GM12878 (cell line): ENCODE measurements at regions not wholly inside any gene's neighbourhood (a gene's known extent, or its start where the extent isn't known, plus 50 kb on each side); places are given as distances from the start of the nearest gene placed in this dataset.

Experiments
- ATAC-seq: fragments of 200-7000 bp; cut with Tn5 transposase; 3 replicates; pipeline ENCODE4 v1.9.1; 2020; ENCODE audit warnings: mild to moderate bottlenecking, moderate library complexity
- BruUV-seq: library from RNA; stranded (reverse); fragments of 400-500 nt; replicated peaks from 2 replicates; lab custom pipeline; 2021; lab: Mats Ljungman, UMichigan
- CTCF ChIA-PET: fragments of 300-600 bp; sonication (Branson Sonifier 250); formaldehyde crosslinking; extraction: SDS; loops from one replicate; lab custom pipeline; 2021; ENCODE audit warnings: inconsistent platforms; lab: Yijun Ruan, JAX
- POLR2A ChIA-PET: fragments of 350-600 bp; formaldehyde crosslinking; extraction: SDS; loops from one replicate; lab custom pipeline; 2021; ENCODE audit warnings: inconsistent platforms; lab: Charles Lee
- RAD21 ChIA-PET: fragments of 300-600 bp; sonication (Branson Sonifier 250); formaldehyde crosslinking; loops from one replicate; lab custom pipeline; 2023; ENCODE audit warnings: antibody characterized with exemption; ENCODE audit not compliant: unreplicated experiment; lab: Charles Lee
- SMC1A ChIA-PET: fragments of 300-600 bp; sonication (Branson Sonifier 250); formaldehyde crosslinking; loops from one replicate; lab custom pipeline; 2023; ENCODE audit not compliant: unreplicated experiment, uncharacterized antibody; lab: Charles Lee
- DNase-seq: peaks from one replicate; pipeline ENCODE4 v3.0.0-alpha.2; 2011; ENCODE audit warnings: low read depth, low spot score
- FAIRE-seq: peaks from 3 replicates; lab custom pipeline; 2011; peaks lifted over from hg19 to GRCh38; lab: Jason Lieb, UNC
- H2AFZ ChIP-seq: 2 replicates; pipeline ENCODE4 v1.6.0; 2011; ENCODE audit warnings: low read depth, low read length, control low read depth; ENCODE audit not compliant: control insufficient read depth
- H3K27ac ChIP-seq: 2 replicates; pipeline ENCODE4 v1.5.1; 2011; ENCODE audit warnings: control low read depth; ENCODE audit not compliant: control insufficient read depth, insufficient read depth
- H3K27me3 ChIP-seq, 2 experiments: replicated peaks in 1 of 2; 2 replicates each; pipeline versions ENCODE4 v1.6.0 to v1.6.1; 2011; ENCODE audit warnings: low read length in 1 of 2; ENCODE audit not compliant: control insufficient read depth in 2 of 2, insufficient read depth in 2 of 2
- H3K36me3 ChIP-seq, 2 experiments: 2 replicates each; pipeline ENCODE4 v1.5.1; 2011; ENCODE audit warnings: low read length in 1 of 2; ENCODE audit not compliant: control insufficient read depth in 2 of 2, insufficient read depth in 2 of 2
- H3K4me1 ChIP-seq: 2 replicates; pipeline ENCODE4 v1.6.1; 2011; ENCODE audit warnings: mild to moderate bottlenecking, low read length, moderate library complexity, mixed read lengths; ENCODE audit not compliant: control insufficient read depth, insufficient read depth
- H3K4me2 ChIP-seq: 2 replicates; pipeline ENCODE4 v1.6.0; 2011; ENCODE audit warnings: control low read depth; ENCODE audit not compliant: control insufficient read depth, insufficient read depth
- H3K4me3 ChIP-seq: fragments of 200-600 bp; sonication (generic); 2 replicates; pipeline ENCODE4 v1.5.1; 2016
- H3K79me2 ChIP-seq: 2 replicates; pipeline ENCODE4 v1.6.0; 2011; ENCODE audit warnings: low read length; ENCODE audit not compliant: control insufficient read depth, insufficient read depth
- H3K9ac ChIP-seq: 2 replicates; pipeline ENCODE4 v1.8.0; 2011; ENCODE audit warnings: low read length, control low read depth, mixed read lengths; ENCODE audit not compliant: control insufficient read depth, insufficient read depth
- H3K9me3 ChIP-seq: replicated peaks from 3 replicates; pipeline ENCODE4 v1.5.1; 2011; ENCODE audit warnings: mild to moderate bottlenecking, low read length; ENCODE audit not compliant: control insufficient read depth, insufficient read depth
- H4K20me1 ChIP-seq: 2 replicates; pipeline ENCODE4 v1.6.0; 2011; ENCODE audit not compliant: control insufficient read depth, insufficient read depth
- ATF7 ChIP-seq: fragments of 450-650 bp; IDR thresholded peaks from 2 replicates; pipeline ENCODE4 v1.6.1; 2016; ENCODE audit warnings: low read depth, mild to moderate bottlenecking
- BACH1 ChIP-seq: fragments of 450-650 bp; IDR thresholded peaks from 2 replicates; pipeline ENCODE4 v1.6.1; 2017; ENCODE audit warnings: mild to moderate bottlenecking, borderline replicate concordance
- CBFB ChIP-seq: IDR thresholded peaks from 2 replicates; pipeline ENCODE4 v1.6.1; 2016; ENCODE audit warnings: antibody characterized with exemption, low read depth
- CREB1 ChIP-seq: IDR thresholded peaks from 2 replicates; pipeline ENCODE4 v1.6.1; 2012; ENCODE audit warnings: low read depth, mild to moderate bottlenecking, inconsistent platforms
- E2F8 ChIP-seq: fragments of 450-650 bp; IDR thresholded peaks from 2 replicates; pipeline ENCODE4 v1.6.1; 2018; ENCODE audit warnings: mild to moderate bottlenecking, low read depth, moderate library complexity; ENCODE audit not compliant: partially characterized antibody
- MEF2B ChIP-seq: fragments of 450-650 bp; IDR thresholded peaks from 2 replicates; pipeline ENCODE4 v1.6.1; 2018; ENCODE audit warnings: mild to moderate bottlenecking, moderate library complexity; ENCODE audit not compliant: partially characterized antibody, poor library complexity, severe bottlenecking
- NFYB ChIP-seq: IDR thresholded peaks from 2 replicates; pipeline ENCODE4 v1.6.1; 2011; ENCODE audit warnings: low read depth, mild to moderate bottlenecking, low read length, improper control_type of control experiment, moderate library complexity; ENCODE audit not compliant: insufficient read depth
- NR2F1 ChIP-seq: fragments of 450-650 bp; conservative IDR thresholded peaks from 2 replicates; pipeline ENCODE4 v1.6.1; 2017; ENCODE audit warnings: mild to moderate bottlenecking
- RUNX3 ChIP-seq: IDR thresholded peaks from 2 replicates; pipeline ENCODE4 v1.6.1; 2012; ENCODE audit warnings: low read length, inconsistent platforms
- SIN3A ChIP-seq: IDR thresholded peaks from 2 replicates; pipeline ENCODE4 v1.6.1; 2012; ENCODE audit warnings: low read depth, low read length, improper control_type of control experiment
- SRF ChIP-seq, 2 experiments: IDR thresholded peaks; 2 replicates each; pipeline ENCODE4 v1.6.1; 2011; ENCODE audit warnings: low read depth in 2 of 2, low read length in 2 of 2, mild to moderate bottlenecking in 1 of 2, moderate library complexity in 1 of 2
- STAT3 ChIP-seq: IDR thresholded peaks from 2 replicates; pipeline ENCODE4 v1.6.1; 2011; ENCODE audit warnings: low read depth, low read length, improper control_type of control experiment
- SUZ12 ChIP-seq: fragments of 200-600 bp; sonication (generic); IDR thresholded peaks from one replicate; pipeline ENCODE4 v1.6.1; 2018; ENCODE audit warnings: antibody characterized with exemption, mild to moderate bottlenecking; ENCODE audit not compliant: unreplicated experiment
- YBX1 ChIP-seq: fragments of 450-650 bp; IDR thresholded peaks from 2 replicates; pipeline ENCODE4 v1.6.1; 2016; ENCODE audit warnings: antibody characterized with exemption
- ZNF384 ChIP-seq: IDR thresholded peaks from 2 replicates; pipeline ENCODE4 v1.6.1; 2012; ENCODE audit warnings: low read depth, mild to moderate bottlenecking, low read length, improper control_type of control experiment, borderline replicate concordance
- WGBS: methylation state at CpG from one replicate; pipeline ENCODE4 v1.1.6; 2016; ENCODE audit warnings: low lambda C conversion rate; ENCODE audit not compliant: insufficient replicate concordance, insufficient coverage; ENCODE audit errors: missing lambda C conversion rate; 5-methylcytosine and 5-hydroxymethylcytosine counted together
- in situ Hi-C: fragments of 300-500 bp; cut with MboI; formaldehyde crosslinking; loops from 9 replicates; pipeline ENCODE4 v1.14.3; 2018; ENCODE audit warnings: mixed read lengths
- intact Hi-C: fragments of 100-400 bp; cut with micrococcal nuclease; formaldehyde crosslinking; loops from one replicate; pipeline ENCODE4 v1.14.2; 2022; ENCODE audit not compliant: unreplicated experiment
- TF ChIP-seq, protein P1 (sequence below): IDR thresholded peaks from 2 replicates; pipeline ENCODE4 v1.6.1; 2012; ENCODE audit warnings: low read depth, low read length, improper control_type of control experiment

DNA sequence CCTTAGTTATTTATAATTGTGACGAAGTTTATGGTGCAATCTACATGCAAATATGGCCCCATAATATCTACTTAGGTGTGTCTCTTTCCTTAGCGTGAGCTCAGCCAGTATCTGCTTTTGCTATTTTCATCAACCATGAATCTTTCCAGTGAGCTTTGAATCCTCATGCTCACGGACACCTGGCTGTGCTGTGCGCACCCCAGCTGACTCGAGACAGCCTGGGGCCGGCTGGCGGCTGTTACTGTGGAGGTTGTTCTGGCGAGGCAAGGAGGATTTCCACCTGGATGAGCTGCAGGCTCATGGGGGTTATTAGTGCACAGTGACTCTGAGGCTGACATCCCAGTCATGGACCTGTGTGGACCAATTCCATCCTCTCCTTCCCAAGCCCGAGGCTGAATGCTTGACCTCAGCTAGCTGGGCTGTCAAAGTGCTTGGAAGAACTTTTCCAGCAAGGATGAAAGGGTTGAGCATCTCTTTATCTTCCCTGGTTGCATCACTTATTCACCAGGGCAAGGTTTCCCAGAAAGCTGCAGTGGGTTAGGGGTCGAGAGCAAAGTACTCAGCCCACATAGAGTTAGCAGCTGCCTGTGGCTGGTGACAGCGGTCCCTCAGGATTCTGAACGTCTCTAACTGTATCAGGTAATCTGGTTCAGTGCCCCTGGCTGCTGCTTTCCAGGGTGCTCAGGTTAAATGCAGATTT lies 141.7 kb downstream of the ARL4C start:
- no peaks in the 10 kb centered on the region for H3K79me2 ChIP-seq
- no peaks in the 10 kb centered on the region for H3K4me1 ChIP-seq
- ATAC-seq (no peak), DNase-seq (no peak), FAIRE-seq (no peak)
- no peak overlapping the region for H3K4me3 ChIP-seq
- no peaks in the 10 kb centered on the region for H4K20me1 ChIP-seq
- CTCF ChIA-PET: no interaction called here
- RAD21 ChIA-PET: no interaction called here
- no peaks in the 10 kb centered on the region for H3K36me3 ChIP-seq
- H3K9me3 ChIP-seq: no peaks in the 10 kb centered on the region; the same call in 2 of the 3 replicates
- H3K27me3 ChIP-seq: no peaks in the 10 kb centered on the region
- POLR2A ChIA-PET: no interaction called here
- SMC1A ChIA-PET: no interaction called here
- TF ChIP-seq, protein P1, sequence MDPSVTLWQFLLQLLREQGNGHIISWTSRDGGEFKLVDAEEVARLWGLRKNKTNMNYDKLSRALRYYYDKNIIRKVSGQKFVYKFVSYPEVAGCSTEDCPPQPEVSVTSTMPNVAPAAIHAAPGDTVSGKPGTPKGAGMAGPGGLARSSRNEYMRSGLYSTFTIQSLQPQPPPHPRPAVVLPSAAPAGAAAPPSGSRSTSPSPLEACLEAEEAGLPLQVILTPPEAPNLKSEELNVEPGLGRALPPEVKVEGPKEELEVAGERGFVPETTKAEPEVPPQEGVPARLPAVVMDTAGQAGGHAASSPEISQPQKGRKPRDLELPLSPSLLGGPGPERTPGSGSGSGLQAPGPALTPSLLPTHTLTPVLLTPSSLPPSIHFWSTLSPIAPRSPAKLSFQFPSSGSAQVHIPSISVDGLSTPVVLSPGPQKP: no peak
- TF ChIP-seq RUNX3: no peak
- BruUV-seq: no TSS peak
- intact Hi-C loops: no loop called here
- WGBS: 10% methylated on average over 12 of the region's 12 CpGs
- H2AFZ ChIP-seq: no peak overlapping the region
- no peak overlapping the region for H3K9ac ChIP-seq
- H3K4me2 ChIP-seq: no peak overlapping the region
- in situ Hi-C loops: no loop called here
- H3K27ac ChIP-seq: no peak overlapping the region

DNA sequence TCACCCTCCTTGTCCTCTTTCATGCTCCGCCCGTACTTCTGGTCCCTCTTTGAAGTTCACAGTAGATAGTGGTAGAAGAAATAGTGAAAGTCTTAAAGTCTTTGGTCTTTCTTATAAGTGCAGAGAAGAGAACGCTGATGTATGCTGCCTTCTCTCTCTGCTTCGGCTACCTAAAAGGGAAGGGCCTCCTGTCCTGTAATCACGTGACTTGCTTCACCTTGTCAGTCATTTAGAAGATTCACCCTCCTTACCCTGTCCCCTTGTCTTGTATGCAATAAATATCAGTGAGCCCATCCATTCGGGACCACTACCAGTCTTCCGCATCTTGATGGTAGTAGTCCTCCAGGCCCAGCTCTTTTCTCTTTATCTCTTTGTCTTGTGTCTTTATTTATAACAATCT lies 144.6 kb downstream of the ARL4C start:
- ChIA-PET SMC1A (no interaction called here), CTCF (no interaction called here)
- TF ChIP-seq BACH1: no peak
- no peak for TF ChIP-seq ZNF384
- TF ChIP-seq NFYB: no peak
- no peak for TF ChIP-seq SIN3A
- TF ChIP-seq SRF (IDR thresholded peaks at IDR 0.05; ENCODE audit: low read depth in 2 of 2, low read length in 2 of 2): no peak
- no peak for TF ChIP-seq NR2F1
- TF ChIP-seq YBX1: no peak
- TF ChIP-seq STAT3: no peak
- TF ChIP-seq E2F8: no peak
- TF ChIP-seq MEF2B: no peak
- TF ChIP-seq CBFB: no peak
- TF ChIP-seq ATF7: no peak
- no peak for TF ChIP-seq CREB1
- no peak for TF ChIP-seq SUZ12

More for the DNA sequence above, 144.6 kb downstream of the ARL4C start:
- ChIA-PET POLR2A (no interaction called here), RAD21 (no interaction called here)
- H3K27me3 ChIP-seq: no peaks in the 10 kb centered on the region
- H2AFZ ChIP-seq: no peak overlapping the region
- H3K4me2 ChIP-seq: no peak overlapping the region
- 74% methylated on average over 7 of the region's 7 CpGs for WGBS
- intact Hi-C loops: no loop called here
- DNase-seq: no peak
- no peak for ATAC-seq
- H4K20me1 ChIP-seq: no peaks in the 10 kb centered on the region
- no peaks in the 10 kb centered on the region for H3K79me2 ChIP-seq
- no peaks in the 10 kb centered on the region for H3K36me3 ChIP-seq
- H3K4me1 ChIP-seq: no peaks in the 10 kb centered on the region
- no peak for FAIRE-seq
- H3K9me3 ChIP-seq: no peaks in the 10 kb centered on the region; the same call in 2 of the 3 replicates
- H3K9ac ChIP-seq: no peak overlapping the region
- BruUV-seq: no TSS peak
- in situ Hi-C loops: no loop called here
- H3K4me3 ChIP-seq: no peak overlapping the region
- H3K27ac ChIP-seq: no peak overlapping the region
